ENCODE measurements at regions not wholly inside any gene's neighbourhood (a gene's known extent, or its start where the extent isn't known, plus 50 kb on each side); places are given as distances from the start of the nearest gene placed in this dataset.

DNA sequence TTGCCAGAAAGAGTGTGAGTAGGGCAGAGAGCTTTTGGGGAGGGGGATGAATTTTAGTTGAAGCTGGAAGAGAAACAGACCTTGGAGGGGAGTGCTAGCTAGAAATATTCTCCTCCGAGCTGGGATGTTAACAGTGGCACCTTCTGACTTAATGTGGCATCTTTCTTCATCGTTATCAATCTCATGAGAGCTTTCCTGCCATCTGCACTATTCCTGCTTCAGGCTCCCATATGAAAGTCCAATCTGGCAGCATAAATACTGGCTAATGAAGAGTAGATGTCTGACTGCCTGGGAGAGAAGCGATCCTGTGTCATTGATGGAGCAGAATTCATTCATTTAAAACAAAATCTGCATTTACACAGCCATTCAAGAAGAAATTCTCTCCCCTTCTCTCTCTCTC is 284.5 kb downstream of the TMEM38B start:
- Histone ChIP-seq H3K27ac (ENCODE audit: low read length) (no peak overlapping the region), H3K4me3 (ENCODE audit: low read length) (no peak overlapping the region), H3K9me3 (ENCODE audit: low read length) (no peaks in the 10 kb centered on the region), H3K36me3 (ENCODE audit: insufficient read depth, low read length) (no peaks in the 10 kb centered on the region), H3K27me3 (ENCODE audit: low read length) (no peaks in the 10 kb centered on the region), H3K4me1 (ENCODE audit: low read length) (no peaks in the 10 kb centered on the region), H3K9me2 (replicated peaks; ENCODE audit: insufficient read depth, low read length) (no peaks in the 10 kb centered on the region), H3K9ac (ENCODE audit: low read length) (no peak overlapping the region), H3K79me2 (ENCODE audit: low read length) (no peaks in the 10 kb centered on the region), H2AFZ (ENCODE audit: low read length) (no peak overlapping the region), H3K4me2 (ENCODE audit: low read depth, low read length, poor library complexity, severe bottlenecking) (no peak overlapping the region), H4K20me1 (ENCODE audit: insufficient read depth, low read depth, low read length) (no peaks in the 10 kb centered on the region; the same call in 1 of the 2 replicates)
- no peak for DNase-seq

- Histone ChIP-seq H3K4me1 (ENCODE audit: low read length) (no peaks in the 10 kb centered on the region), H3K4me2 (ENCODE audit: low read depth, low read length, poor library complexity, severe bottlenecking) (no peak overlapping the region), H3K79me2 (ENCODE audit: low read length) (no peaks in the 10 kb centered on the region), H3K36me3 (ENCODE audit: insufficient read depth, low read length) (no peaks in the 10 kb centered on the region), H3K9ac (ENCODE audit: low read length) (no peak overlapping the region), H3K9me2 (replicated peaks; ENCODE audit: insufficient read depth, low read length) (no peaks in the 10 kb centered on the region), H3K4me3 (ENCODE audit: low read length) (no peak overlapping the region), H3K27me3 (ENCODE audit: low read length) (no peaks in the 10 kb centered on the region), H4K20me1 (ENCODE audit: insufficient read depth, low read depth, low read length) (no peaks in the 10 kb centered on the region; the same call in 1 of the 2 replicates), H3K27ac (ENCODE audit: low read length) (no peak overlapping the region), H3K9me3 (ENCODE audit: low read length) (no peaks in the 10 kb centered on the region), H2AFZ (ENCODE audit: low read length) (no peak overlapping the region)
- no peak for DNase-seq
These were observed 284.9 kb downstream of the TMEM38B start for GRCh38 chr9:105979290-105979689.

DNA sequence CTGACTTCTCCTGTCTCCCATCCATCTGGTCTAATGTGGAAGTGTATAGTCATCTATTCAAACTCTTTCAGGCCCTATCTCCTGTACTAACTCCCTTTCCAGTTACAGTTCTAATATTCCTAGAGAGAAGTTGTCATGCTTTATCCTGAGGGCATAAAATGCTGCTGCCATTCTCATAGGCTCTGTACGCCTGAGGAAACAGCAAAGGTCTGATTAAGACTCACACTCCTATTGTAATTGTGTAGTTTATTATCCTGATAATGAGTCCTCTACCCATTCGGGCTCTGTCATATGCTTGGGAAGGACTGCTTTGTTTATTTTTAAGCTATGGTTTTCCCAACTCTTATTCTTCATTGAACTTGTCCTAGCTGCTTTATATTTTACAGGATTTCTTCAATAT is 290.4 kb downstream of the TMEM38B start:
- Histone ChIP-seq H3K27ac (ENCODE audit: low read length) (no peak overlapping the region), H2AFZ (ENCODE audit: low read length) (no peak overlapping the region), H3K4me3 (ENCODE audit: low read length) (no peak overlapping the region), H3K9me3 (ENCODE audit: low read length) (no peaks in the 10 kb centered on the region), H4K20me1 (ENCODE audit: insufficient read depth, low read depth, low read length) (no peaks in the 10 kb centered on the region), H3K9me2 (replicated peaks; ENCODE audit: insufficient read depth, low read length) (no peaks in the 10 kb centered on the region), H3K79me2 (ENCODE audit: low read length) (no peaks in the 10 kb centered on the region), H3K9ac (ENCODE audit: low read length) (no peak overlapping the region), H3K36me3 (ENCODE audit: insufficient read depth, low read length) (no peaks in the 10 kb centered on the region), H3K27me3 (ENCODE audit: low read length) (no peaks in the 10 kb centered on the region), H3K4me2 (ENCODE audit: low read depth, low read length, poor library complexity, severe bottlenecking) (no peak overlapping the region), H3K4me1 (ENCODE audit: low read length) (no peaks in the 10 kb centered on the region)
- DNase-seq = no peak

DNA sequence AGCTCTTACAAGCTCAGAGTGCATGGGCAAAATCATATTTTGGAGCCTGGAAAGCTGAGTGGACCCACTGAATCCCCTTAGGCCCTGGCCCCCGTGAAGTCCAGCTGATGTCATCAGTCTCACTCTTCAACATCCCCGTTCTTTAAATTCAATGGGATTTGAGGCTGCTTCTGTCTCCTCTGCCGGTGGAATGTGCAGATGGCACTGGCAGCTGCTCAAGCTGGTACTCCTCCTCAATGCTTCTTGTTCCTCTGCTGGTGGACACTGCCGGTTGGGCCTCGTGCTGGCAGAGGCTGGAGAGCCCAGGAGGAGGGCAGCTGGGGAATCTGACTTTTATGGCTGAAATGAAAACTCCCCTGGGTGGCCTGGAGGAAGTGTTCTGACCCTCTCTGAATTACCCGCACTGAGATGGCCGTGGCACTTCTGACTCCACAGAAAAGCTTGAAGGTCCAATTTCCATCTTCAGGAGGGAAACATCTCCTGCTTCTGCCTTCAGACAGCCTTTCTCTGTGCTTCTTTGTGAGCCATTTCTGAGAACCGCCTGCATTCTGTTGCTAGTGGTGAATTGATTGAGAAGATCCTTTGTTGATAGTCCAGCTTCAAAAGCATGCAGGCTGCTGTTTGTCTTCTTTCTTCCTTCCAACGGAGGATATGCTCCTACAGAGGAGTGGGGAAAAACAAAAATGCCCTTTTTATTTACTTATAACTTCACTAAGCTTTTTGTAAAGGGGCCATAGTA is 298.9 kb downstream of the TMEM38B start:
- DNase-seq = no peak
- no peak overlapping the region for H3K27ac ChIP-seq (ENCODE audit: low read length)
- H3K27me3 ChIP-seq (ENCODE audit: low read length) = no peaks in the 10 kb centered on the region
- H3K9ac ChIP-seq (ENCODE audit: low read length) = no peak overlapping the region
- H3K4me2 ChIP-seq (ENCODE audit: low read depth, low read length, poor library complexity, severe bottlenecking) = no peak overlapping the region
- no peaks in the 10 kb centered on the region for H3K9me2 ChIP-seq (replicated peaks; ENCODE audit: insufficient read depth, low read length)
- H3K4me1 ChIP-seq (ENCODE audit: low read length) = no peaks in the 10 kb centered on the region
- H3K79me2 ChIP-seq (ENCODE audit: low read length) = no peaks in the 10 kb centered on the region
- 0 out of 2 replicates have a peak, but pooled peaks cover 7% of the 10 kb centered on the region for H4K20me1 ChIP-seq (ENCODE audit: insufficient read depth, low read depth, low read length)
- H3K36me3 ChIP-seq (ENCODE audit: insufficient read depth, low read length) = no peaks in the 10 kb centered on the region
- H2AFZ ChIP-seq (ENCODE audit: low read length) = no peak overlapping the region
- H3K9me3 ChIP-seq (ENCODE audit: low read length) = no peaks in the 10 kb centered on the region
- H3K4me3 ChIP-seq (ENCODE audit: low read length) = no peak overlapping the region

DNA sequence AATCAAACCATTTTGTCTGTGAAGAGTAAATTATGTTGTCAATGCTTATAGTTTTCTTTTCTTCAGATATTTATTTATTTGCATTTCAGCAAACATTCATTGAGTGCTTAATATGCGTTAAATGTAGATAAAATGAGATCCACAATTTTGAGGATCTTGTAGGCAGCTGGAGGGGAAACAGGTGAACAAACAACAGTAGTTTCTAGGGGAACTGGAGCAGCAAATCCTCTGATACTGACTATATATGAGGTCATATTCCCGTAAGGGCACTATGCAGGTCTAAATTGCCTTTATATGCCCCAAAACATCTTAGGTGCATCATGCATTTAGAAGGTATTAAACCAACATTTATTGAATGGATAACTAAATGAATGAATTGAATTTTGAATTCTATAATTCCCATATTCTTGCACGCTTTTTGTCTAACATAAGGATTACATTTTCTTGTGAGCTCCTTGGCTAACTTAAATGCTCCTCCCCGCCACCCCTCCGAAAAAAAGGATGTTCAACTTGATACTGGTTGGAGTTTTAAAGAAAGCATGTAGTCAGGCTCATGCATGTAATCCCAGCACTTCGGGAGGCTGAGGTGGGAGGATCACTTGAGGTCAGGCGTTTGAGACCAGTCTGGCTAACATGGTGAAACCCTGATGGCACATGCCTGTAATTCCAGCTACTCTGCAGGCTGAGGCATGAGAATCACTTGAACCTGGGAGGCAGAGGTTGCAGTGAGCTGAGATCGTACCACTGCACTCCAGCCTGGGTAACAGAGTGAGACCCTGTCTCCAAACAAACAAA is 299.8 kb downstream of the TMEM38B start:
- Histone ChIP-seq H3K27me3 (ENCODE audit: low read length) (no peaks in the 10 kb centered on the region), H3K27ac (ENCODE audit: low read length) (no peak overlapping the region), H3K9ac (ENCODE audit: low read length) (no peak overlapping the region), H3K79me2 (ENCODE audit: low read length) (no peaks in the 10 kb centered on the region), H3K4me3 (ENCODE audit: low read length) (no peak overlapping the region), H4K20me1 (ENCODE audit: insufficient read depth, low read depth, low read length) (0 out of 2 replicates have a peak, but pooled peaks cover 7% of the 10 kb centered on the region), H3K4me1 (ENCODE audit: low read length) (no peaks in the 10 kb centered on the region), H3K9me2 (replicated peaks; ENCODE audit: insufficient read depth, low read length) (no peaks in the 10 kb centered on the region), H3K4me2 (ENCODE audit: low read depth, low read length, poor library complexity, severe bottlenecking) (no peak overlapping the region), H3K36me3 (ENCODE audit: insufficient read depth, low read length) (no peaks in the 10 kb centered on the region), H3K9me3 (ENCODE audit: low read length) (no peaks in the 10 kb centered on the region), H2AFZ (ENCODE audit: low read length) (no peak overlapping the region)
- DNase-seq = no peak

- H3K79me2 ChIP-seq (ENCODE audit: low read length) = no peaks in the 10 kb centered on the region
- H4K20me1 ChIP-seq (ENCODE audit: insufficient read depth, low read depth, low read length) = 0 out of 2 replicates have a peak, but pooled peaks cover 7% of the 10 kb centered on the region
- no peaks in the 10 kb centered on the region for H3K27me3 ChIP-seq (ENCODE audit: low read length)
- H3K9me2 ChIP-seq (replicated peaks; ENCODE audit: insufficient read depth, low read length) = no peaks in the 10 kb centered on the region
- no peak overlapping the region for H3K4me2 ChIP-seq (ENCODE audit: low read depth, low read length, poor library complexity, severe bottlenecking)
- H2AFZ ChIP-seq (ENCODE audit: low read length) = no peak overlapping the region
- DNase-seq = no peak
- H3K27ac ChIP-seq (ENCODE audit: low read length) = no peak overlapping the region
- no peak overlapping the region for H3K4me3 ChIP-seq (ENCODE audit: low read length)
- H3K4me1 ChIP-seq (ENCODE audit: low read length) = no peaks in the 10 kb centered on the region
- no peak overlapping the region for H3K9ac ChIP-seq (ENCODE audit: low read length)
- H3K9me3 ChIP-seq (ENCODE audit: low read length) = no peaks in the 10 kb centered on the region
- H3K36me3 ChIP-seq (ENCODE audit: insufficient read depth, low read length) = no peaks in the 10 kb centered on the region
These were observed 300.6 kb downstream of the TMEM38B start for GRCh38 chr9:105994970-105995369.

GRCh38 chr9:106017198-106017740 is 322.9 kb downstream of the TMEM38B start:
- Histone ChIP-seq H3K4me3 (ENCODE audit: low read length) (no peak overlapping the region), H3K79me2 (ENCODE audit: low read length) (no peaks in the 10 kb centered on the region), H3K9me3 (ENCODE audit: low read length) (no peaks in the 10 kb centered on the region), H3K9me2 (replicated peaks; ENCODE audit: insufficient read depth, low read length) (no peaks in the 10 kb centered on the region), H4K20me1 (ENCODE audit: insufficient read depth, low read depth, low read length) (no peaks in the 10 kb centered on the region), H3K9ac (ENCODE audit: low read length) (no peak overlapping the region), H3K27me3 (ENCODE audit: low read length) (no peaks in the 10 kb centered on the region), H3K27ac (ENCODE audit: low read length) (no peak overlapping the region), H3K36me3 (ENCODE audit: insufficient read depth, low read length) (no peaks in the 10 kb centered on the region), H3K4me1 (ENCODE audit: low read length) (peaks cover 5% of the 10 kb centered on the region), H3K4me2 (ENCODE audit: low read depth, low read length, poor library complexity, severe bottlenecking) (no peak overlapping the region), H2AFZ (ENCODE audit: low read length) (no peak overlapping the region)
- no peak for DNase-seq

GRCh38 chr9:106019039-106019680 is 324.8 kb downstream of the TMEM38B start:
- H3K4me1 ChIP-seq (ENCODE audit: low read length) = no peaks in the 10 kb centered on the region
- no peak overlapping the region for H3K4me2 ChIP-seq (ENCODE audit: low read depth, low read length, poor library complexity, severe bottlenecking)
- no peak overlapping the region for H3K27ac ChIP-seq (ENCODE audit: low read length)
- no peaks in the 10 kb centered on the region for H4K20me1 ChIP-seq (ENCODE audit: insufficient read depth, low read depth, low read length)
- no peaks in the 10 kb centered on the region for H3K9me2 ChIP-seq (replicated peaks; ENCODE audit: insufficient read depth, low read length)
- no peak overlapping the region for H3K4me3 ChIP-seq (ENCODE audit: low read length)
- H3K9ac ChIP-seq (ENCODE audit: low read length) = no peak overlapping the region
- H2AFZ ChIP-seq (ENCODE audit: low read length) = no peak overlapping the region
- H3K36me3 ChIP-seq (ENCODE audit: insufficient read depth, low read length) = no peaks in the 10 kb centered on the region
- DNase-seq = no peak
- H3K9me3 ChIP-seq (ENCODE audit: low read length) = no peaks in the 10 kb centered on the region
- no peaks in the 10 kb centered on the region for H3K27me3 ChIP-seq (ENCODE audit: low read length)
- H3K79me2 ChIP-seq (ENCODE audit: low read length) = no peaks in the 10 kb centered on the region

Measured in Karpas-422 (cell line).